NCI-H146 (cell line): ENCODE measurements at regions not wholly inside any gene's neighbourhood (a gene's known extent, or its start where the extent isn't known, plus 50 kb on each side); places are given as distances from the start of the nearest gene placed in this dataset.

ENCODE experiments used
- DNase-seq: peaks from one replicate; lab custom pipeline; 2025; lab: John Stamatoyannopoulos, UW

GRCh38 chr19:30663611-30664174 is 291.5 kb downstream of the ZNF536 start:
- DNase-seq, result no peak

GRCh38 chr19:30662211-30662861 is 290.2 kb downstream of the ZNF536 start:
- no peak for DNase-seq

GRCh38 chr19:30659638-30660037 is 287.5 kb downstream of the ZNF536 start:
- DNase-seq, result no peak

- DNase-seq, result no peak
Observed at GRCh38 chr19:30656520-30657100, 284.4 kb downstream of the ZNF536 start.

- DNase-seq, result no peak
Observed at GRCh38 chr19:30653646-30654386, 281.6 kb downstream of the ZNF536 start.

GRCh38 chr19:30652751-30653150 is 280.6 kb downstream of the ZNF536 start:
- no peak for DNase-seq

- no peak for DNase-seq
Observed at GRCh38 chr19:30651691-30652090, 279.5 kb downstream of the ZNF536 start.

- DNase-seq, result no peak
Observed at GRCh38 chr19:30651066-30651465, 278.9 kb downstream of the ZNF536 start.

GRCh38 chr19:30649934-30650614 is 277.9 kb downstream of the ZNF536 start:
- peak; percentile 32 for DNase-seq

- no peak for DNase-seq
Observed at GRCh38 chr19:30648866-30649862, 277.0 kb downstream of the ZNF536 start.

GRCh38 chr19:30647891-30648720 is 275.9 kb downstream of the ZNF536 start:
- no peak for DNase-seq

- no peak for DNase-seq
Observed at GRCh38 chr19:30646806-30647205, 274.6 kb downstream of the ZNF536 start.

- DNase-seq, result no peak
Observed at GRCh38 chr19:30645946-30646577, 273.9 kb downstream of the ZNF536 start.

- DNase-seq, result no peak
Observed at GRCh38 chr19:30640252-30640965, 268.2 kb downstream of the ZNF536 start.

- no peak for DNase-seq
Observed at GRCh38 chr19:30638889-30639288, 266.7 kb downstream of the ZNF536 start.

- no peak for DNase-seq
Observed at GRCh38 chr19:30637926-30638325, 265.7 kb downstream of the ZNF536 start.

- no peak for DNase-seq
Observed at GRCh38 chr19:30634996-30635975, 263.1 kb downstream of the ZNF536 start.
